Epidermal melanocyte (primary cell): ENCODE measurements at regions not wholly inside any gene's neighbourhood (a gene's known extent, or its start where the extent isn't known, plus 50 kb on each side); places are given as distances from the start of the nearest gene placed in this dataset.
"Not testable (repeated sequence)": the region's sequence is repeated elsewhere in the genome, so short reads cannot be mapped to it uniquely, and the experiment has no call there.

Experiments
- DNase-seq: peaks from one replicate; pipeline ENCODE4 v3.0.0; 2011; ENCODE audit warnings: low spot score; ENCODE audit not compliant: insufficient read length

DNA sequence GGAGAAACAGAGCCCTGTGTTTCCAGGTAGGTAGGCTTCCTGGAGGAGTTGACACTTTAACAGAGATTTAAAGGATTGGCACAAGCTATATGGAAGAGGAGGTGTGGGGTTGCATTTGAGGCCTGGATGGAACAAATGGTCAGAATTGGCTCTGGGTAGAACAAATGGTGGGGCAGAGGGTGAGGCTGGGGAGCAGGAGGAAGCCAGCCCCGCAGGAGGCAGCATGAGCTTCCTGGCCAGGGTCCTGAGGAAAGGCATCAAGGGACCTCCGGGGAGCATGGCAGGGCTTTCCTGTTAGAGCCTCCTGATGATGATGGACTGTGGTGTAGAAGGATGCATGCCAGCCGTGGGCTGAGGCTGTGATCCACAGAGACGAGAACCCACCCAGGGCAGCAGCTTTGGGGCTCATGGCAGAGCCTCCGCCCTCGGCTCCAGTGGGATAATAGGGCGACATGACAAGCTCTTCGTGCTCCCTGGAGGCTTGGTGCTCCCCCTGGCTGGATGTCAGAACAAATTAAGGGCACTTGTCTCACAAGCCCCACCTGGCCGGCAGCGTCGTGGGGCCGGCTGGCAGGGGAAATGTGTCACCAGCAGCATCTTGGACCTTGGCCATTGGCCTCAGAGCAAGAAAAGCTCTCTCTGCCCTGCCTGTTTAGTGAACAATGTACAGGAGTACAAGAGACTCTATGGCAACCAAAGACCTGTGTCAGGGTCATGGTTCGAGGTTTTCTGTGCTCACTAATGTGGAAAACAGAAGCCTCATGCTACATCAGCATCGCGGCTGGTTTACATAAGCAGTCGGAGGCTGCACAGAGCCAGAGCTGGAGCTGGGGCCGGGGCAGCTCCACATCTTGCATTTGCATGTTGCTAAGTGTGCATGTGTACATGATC is 153.5 kb downstream of the MYCN start:
- DNase-seq, result no peak

DNA sequence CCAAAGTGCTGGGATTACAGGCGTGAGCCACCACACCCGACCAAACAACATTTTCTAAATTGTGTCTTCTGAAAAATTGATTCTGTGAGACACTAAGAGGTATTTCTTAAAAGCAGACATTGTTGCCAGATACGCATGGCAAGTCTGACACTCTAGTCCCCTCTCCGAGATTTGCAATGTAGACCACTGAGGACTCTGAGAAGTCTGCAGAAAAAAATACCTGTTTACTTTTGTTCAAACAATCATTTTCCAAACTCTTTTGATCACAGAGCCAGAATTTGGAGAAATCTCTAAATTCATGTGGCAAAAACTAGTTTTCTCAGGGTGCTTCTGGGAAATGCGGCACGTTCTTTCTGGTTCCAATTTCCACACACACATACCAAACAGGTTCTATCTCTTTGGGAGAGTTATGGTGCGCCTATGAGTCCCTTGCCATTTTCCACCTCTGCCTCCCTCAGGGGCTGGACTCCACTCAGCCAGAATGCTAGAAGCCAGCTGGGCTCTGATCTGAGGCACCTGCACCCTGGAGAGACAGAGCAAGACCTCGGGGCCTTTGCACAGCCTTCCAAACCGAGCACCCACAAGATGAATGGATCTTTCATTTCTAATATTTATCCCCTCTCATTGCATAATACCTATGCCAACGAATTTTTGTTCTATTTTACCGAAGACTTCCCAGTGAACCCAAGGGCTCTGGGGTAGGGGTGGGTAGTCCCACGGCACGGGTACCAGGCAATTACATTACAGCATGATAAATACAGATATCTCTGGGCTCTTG is 152.7 kb downstream of the MYCN start:
- DNase-seq, result no peak

DNA sequence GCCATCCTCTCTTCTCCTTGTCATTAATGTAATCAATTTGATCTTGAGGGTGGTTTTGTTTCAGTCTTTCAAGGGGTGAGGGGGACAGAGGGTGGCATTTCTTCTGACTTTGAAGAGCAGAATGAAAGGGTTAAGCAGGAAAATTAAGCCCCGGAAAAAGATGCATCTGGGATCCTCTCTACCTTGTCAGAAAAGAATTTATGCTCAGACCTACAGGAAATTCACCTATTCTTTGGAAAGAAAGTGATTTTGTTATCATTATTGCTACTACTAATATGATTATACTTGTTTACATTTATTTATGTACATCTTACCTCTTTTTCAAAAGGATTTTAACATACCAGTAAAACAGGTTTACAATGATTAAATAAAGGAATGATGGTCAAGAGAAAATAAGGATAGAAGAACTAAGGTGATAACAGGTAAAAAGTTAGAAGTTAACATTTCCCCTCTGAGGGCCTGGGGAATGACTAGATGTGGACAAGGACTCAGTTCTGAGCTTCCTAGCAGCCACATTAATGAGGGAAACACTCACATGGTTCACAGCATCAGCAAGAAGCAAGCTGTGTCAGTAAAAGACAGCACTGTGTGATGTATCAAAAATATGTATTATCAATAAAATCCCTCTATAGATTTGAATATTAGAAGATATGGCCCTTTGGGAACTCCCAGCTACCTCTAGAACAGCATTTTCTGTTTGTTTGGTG is 151.4 kb downstream of the MYCN start:
- no peak for DNase-seq

DNA sequence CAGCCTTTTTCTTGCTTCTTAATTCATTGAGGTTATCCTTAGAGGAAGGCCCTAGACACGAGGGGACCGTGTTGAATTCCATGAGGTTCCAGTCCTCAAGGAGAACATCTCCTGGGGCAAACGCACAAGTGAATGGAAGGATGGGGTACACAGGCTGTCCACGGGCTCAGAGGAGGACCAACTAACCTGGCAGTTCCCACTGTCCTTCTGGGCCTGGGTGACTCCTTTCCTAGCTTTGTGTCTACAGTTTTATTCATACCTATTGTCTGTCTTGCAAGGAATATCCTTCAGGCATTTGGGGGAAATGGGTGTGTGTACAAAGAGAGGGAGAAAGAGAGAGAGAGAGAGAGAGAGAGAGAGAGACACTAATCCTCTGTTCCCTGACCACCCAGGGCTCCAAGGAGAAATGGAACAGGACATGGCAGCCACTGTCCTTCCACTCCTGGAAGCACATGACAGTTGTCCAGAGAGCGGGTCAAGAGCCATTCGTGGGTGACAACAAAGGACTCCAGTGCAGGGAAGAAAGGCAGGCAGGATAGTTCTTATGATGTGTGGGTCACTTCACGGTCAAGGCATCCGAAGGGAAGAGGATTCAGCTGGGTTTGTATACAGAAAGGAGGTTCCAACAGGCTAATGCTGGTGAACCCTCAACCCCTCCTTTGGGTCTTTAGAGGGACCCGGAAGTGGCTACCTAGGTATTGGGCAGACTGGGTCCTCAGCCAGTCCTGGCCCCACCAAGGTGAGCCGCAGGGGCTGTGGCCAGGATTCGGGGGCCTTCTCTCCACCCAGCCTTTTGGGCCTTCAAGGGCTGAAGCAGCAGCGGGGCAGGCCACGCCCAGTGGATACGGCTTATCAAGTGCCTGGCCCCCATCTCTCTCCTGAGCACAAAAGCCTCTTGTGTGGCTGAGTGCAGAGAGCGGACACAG is 150.6 kb downstream of the MYCN start:
- no peak for DNase-seq

DNA sequence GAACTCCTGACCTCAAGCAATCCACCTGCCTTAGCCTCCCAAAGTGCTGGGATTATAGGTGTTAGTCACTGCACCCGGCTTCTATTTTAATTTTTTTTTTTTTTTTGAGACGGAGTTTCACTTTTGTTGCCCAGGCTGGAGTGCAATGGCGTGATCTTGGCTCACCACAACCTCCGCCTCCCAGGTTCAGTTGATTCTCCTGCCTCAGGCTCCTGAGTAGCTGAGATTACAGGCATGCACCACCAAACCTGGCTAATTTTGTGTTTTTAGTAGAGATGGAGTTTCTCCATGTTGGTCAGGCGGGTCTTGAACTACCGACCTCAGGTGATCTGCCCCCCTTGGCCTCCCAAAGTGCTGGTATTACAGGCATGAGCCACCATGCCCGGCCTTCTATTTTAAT is 149.1 kb downstream of the MYCN start:
- DNase-seq, result not testable (repeated sequence)

DNA sequence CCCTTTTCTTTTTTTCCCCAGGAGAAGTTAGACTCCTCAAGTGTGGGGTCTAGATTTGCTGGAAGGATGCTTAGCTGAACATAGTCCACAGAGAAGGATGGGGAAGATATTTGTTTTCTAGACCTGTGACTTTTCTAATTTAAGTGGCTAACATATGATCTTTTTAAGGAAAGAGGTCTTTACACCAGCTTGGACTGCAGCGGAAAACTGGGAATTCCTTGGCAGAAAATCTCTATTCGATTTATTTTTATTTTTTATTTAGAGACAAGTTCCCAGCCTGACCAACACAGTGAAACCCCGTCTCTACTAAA is 148.4 kb downstream of the MYCN start:
- DNase-seq, result no peak

DNA sequence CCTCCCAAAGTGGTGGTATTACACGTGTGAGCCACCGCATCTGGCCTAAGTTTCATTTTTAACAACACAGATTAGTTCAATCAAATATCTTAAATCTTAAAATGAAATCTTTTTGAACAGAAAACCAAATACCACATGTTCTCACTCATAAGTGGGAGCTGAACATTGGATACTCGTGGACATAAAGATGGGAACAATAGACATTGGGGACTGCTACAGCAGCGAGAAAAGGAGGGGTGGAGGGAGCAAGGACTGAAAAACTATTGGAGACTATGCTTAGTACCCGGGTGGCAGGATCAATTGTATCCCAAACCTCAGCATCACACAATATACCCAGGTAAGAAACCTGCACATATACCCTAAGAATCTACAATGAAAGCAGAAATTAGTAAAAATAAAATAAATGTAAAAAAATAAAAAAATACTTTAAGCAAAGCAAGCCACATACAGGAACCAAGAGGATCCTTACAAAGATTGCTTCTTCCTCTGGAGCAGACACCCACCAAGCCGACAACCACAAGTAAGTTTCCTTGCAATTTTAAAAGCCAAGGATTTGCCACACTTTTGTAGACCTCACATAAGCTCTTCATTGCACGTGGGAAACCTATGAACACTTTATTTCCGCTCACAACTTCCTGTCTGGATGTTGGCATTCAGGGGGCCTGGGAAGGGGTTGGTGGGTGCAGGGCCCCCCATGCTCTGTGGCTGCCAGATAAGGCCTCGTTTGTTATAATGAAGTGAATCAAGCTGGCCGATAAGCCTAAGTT is 147.9 kb downstream of the MYCN start:
- DNase-seq, result no peak

DNA sequence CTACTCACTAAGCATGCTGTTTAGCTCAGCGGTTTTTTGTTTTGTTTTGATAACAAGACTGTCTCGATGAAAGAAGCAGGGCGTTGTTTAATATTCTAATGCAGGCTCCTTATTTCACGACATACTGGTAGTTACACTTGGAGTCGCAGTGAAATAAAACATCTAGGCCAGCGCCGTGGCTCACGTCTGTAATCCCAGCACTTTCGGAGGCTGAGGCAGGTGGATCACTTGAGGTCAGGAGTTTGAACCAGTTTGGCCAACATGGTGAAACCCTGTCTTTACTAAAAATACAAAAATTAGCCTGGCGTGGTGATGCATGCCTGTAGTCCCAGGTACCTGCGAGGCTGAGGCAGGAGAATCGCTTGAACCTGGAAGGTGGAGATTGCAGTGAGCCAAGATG is 145.8 kb downstream of the MYCN start:
- DNase-seq, result not testable (repeated sequence)

DNA sequence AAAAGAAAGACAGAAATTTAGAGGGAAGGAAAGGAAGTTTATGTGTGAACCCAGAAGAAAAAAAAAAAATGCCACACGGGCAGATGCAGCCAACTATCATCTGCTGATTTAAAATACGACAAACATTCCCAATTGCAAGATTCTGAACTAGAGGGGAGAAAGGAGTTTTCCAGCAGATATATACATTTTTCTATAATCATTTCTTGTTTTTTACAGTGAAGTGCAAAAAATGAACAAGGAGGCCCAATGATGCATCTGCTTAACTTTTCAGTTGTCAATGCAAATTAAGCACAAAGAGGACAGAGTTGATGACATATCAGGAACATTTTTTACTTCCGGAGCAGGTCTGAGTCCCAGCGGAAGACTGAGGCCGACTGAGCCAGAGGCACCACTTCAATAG is 144.7 kb downstream of the MYCN start:
- no peak for DNase-seq

DNA sequence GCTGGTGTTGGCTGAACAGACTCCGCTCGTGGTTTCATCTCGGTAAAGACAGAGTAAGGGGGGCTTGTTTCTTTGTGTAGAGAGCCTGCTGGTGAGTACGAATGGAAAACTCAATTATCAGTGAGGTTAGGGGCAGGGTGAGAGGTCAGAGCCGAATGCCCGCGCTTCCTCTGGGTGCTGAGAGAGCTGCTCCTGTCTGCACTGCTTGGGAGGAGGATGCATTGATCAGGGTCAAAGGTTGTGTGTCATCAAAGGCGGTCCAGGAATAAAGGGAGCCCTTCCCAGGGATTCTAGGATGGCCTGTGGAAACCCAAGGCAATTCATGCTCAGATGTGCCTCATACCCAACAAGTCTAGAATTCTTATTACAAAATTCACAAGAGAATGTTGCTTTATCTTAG is 143.9 kb downstream of the MYCN start:
- no peak for DNase-seq

DNA sequence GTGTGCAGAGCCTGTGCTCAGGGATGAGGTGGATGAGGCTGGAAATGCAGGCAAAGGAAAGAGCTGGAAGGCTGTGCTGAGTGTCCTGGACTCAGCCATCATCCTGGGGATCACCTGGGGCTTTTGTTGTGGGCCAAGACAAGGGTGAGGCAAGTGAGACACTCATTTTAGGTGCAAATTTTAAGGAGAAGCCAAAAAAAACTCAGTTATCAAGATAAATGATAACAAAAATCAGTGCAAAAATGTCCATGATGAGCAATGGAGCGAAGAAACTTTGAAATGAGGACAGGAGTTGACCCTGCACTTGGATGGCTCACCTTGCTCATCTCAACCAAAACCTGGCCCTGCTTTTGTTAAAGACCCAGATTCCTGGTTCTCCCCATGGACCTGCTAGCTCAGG is 141.9 kb downstream of the MYCN start:
- no peak for DNase-seq

DNA sequence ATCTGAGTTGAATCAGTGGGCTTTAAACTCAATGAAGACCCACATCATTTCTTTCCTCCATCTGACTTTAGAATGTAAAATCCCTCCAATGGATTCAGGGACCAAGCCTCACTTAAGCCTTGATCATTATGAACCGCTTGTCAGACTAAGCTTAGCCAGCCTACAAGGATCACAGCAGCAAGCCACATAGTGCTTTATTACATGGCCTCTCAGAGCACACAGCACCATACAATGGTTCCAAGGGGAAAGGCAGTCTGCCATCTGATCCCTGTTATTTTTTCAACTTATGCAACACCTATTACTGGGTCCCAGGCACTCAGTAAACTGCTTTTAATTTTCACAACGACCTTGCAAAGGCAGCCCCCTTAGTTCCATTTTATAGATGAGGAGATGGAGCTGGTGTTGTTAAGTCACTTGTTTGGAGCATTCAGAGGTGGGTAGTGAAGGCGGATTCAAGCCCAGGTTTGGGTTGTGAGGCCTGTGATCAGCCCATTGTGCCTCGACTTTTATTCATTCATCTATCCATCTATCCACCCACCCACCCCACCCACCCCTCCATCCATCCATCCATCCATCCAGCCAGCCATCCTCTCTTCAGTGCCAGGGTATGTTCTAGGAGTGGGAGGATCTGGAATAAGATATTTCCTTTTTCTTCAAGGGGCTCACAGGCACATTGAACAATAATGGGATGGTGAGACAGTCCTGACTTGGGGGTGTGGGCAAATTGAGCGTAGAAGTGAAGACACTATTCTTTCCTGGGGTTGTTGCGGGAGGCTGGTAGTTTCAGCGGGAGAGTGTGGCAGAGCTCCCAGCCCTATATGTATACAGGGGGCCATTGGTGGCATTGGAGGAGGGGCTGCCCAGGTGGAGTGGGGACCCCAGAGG is 141.2 kb downstream of the MYCN start:
- no peak for DNase-seq

DNA sequence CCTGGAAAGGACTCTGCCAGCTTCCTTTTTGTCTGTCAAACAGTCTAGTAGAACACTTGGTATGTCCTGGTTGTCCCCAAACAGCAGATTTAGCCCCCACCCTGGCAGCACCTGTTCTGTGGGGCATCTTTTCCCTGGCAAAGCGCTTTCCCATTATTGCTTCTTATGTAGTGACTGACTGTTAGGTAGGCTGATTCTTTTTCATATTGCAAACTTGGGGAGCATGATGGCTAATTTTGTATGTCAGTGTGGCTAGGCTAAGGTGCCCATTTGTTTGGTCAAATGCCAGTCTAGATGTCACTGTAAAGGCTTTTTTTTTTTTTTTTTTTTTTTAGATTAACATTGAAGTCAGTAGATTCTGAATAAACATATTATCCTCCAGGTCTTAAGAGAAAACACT is 140.2 kb downstream of the MYCN start:
- no peak for DNase-seq

DNA sequence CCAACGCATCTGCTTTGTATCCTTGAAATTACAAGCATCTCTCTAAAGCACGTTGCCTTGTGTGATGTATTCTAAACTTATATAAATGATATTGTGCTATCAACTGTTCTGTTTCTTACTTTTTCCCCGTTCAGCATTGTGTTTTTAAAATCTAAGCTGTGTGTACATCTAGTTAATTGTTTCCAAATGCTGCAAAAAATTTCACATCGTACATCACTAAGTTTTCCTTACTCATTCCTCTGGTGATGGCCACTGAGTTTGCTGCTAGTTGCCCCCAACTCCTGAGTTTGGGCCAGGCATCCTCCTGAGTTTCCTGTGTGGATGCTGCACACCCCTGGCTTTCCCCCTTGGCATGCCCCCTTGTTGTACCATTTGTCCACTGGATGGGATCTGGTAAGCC is 139.7 kb downstream of the MYCN start:
- no peak for DNase-seq

DNA sequence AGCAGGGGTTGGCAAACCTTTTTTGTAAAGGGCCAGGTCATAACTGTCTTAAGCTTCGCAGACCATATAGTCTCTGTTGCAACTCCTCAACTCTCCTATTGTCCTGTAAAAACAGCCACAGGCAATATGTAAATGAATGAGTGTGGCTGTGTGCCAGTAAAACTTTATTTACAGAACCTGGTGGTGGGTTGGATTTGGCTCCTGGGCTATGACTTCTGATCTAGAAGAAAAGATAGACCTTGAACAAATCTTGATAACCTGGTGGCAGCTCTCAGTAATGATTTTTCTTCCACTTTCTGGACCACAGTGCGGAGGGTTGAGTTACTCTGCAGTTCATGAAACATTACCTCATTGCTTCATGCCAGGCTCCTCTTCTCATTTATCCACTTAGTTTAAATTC is 139.3 kb downstream of the MYCN start:
- DNase-seq, result no peak

DNA sequence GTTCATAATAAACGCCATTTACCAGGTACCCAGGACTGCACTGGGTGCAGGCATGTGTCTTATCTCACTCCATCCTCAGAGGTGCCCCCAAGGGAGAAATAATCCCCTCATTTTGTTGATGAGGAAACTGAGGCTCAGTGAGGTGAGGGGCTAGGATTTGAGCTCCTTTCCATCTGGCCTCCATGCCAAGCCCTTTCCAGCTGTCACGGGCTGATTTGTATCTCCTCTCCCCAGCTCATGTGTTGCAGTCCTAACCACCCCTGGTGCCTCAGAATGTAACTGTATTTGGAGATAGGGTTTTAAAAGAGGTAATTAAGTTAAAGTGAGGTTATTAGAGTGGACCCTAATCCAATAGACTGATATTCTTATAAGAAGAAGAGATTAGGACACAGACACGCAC is 137.3 kb downstream of the MYCN start:
- DNase-seq, result no peak

DNA sequence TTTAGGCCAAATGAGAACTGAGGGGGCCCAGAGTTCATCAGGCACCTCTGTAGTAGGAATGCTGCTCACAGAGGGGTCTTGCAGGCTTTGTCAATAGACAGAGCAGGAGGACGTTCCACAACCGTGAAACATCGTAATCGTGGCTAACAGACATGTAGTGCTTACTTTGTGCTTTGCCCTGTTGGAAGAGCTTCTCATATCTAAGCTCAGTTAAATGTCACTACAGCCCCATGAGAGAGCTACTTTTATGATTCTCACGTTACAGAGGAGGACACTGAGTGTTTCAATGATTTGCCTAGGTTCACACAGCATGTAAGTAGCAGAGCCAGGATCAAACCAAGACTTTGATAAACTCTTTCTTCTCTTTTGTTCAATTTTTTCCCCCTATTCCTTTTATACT is 136.6 kb downstream of the MYCN start:
- DNase-seq, result no peak

DNA sequence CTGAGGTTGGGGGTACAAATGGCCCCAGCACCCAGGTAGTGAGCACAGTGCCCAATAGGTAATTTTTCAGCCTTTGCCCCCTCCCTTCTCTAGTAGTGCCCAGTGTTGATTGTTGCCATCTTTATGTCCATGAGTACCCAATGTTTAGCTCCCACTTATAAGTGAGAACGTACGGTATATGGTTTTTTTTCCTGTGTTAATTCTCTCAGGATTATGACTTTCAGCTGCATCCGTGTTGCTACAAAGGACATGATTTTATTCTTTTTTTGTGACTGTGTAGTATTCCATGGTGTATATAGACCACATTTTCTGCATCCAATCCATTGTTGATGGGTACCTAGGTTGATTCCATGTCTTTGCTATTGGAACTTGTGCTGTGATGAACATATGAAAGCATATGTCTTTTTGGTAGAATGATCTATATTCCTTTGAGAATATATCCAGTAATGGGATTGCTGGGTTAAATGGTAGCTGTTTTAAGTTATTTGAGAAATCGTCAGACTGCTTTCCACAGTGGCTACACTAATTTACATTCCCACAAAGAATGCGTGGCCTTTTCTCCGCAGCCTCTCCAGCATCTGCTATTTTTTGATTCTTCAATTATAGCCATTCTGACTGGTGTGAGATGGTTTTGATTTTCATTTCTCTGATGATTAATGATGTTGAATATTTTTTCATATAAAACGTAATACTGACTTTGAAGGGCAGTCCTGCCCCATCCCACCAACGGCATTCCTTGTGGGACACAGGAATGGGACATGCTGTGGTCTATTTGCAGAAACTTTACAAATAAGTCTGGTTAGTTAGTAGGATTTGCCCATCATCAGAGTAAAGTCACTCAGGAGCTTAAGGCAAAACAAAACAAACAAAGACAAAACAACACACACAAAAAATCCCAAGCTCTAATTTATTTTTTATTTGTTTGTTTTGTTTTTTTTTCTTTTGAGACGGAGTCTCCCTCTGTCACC is 135.0 kb downstream of the MYCN start:
- DNase-seq, result no peak
